GM12878 (cell line): ENCODE measurements at regions not wholly inside any gene's neighbourhood (a gene's known extent, or its start where the extent isn't known, plus 50 kb on each side); places are given as distances from the start of the nearest gene placed in this dataset.

Source experiments
- ATAC-seq: fragments of 200-7000 bp; cut with Tn5 transposase; 3 replicates; pipeline ENCODE4 v1.9.1; 2020; ENCODE audit warnings: mild to moderate bottlenecking, moderate library complexity
- BruUV-seq: library from RNA; stranded (reverse); fragments of 400-500 nt; replicated peaks from 2 replicates; lab custom pipeline; 2021; lab: Mats Ljungman, UMichigan
- CTCF ChIA-PET: fragments of 300-600 bp; sonication (Branson Sonifier 250); formaldehyde crosslinking; extraction: SDS; loops from one replicate; lab custom pipeline; 2021; ENCODE audit warnings: inconsistent platforms; lab: Yijun Ruan, JAX
- POLR2A ChIA-PET: fragments of 350-600 bp; formaldehyde crosslinking; extraction: SDS; loops from one replicate; lab custom pipeline; 2021; ENCODE audit warnings: inconsistent platforms; lab: Charles Lee
- RAD21 ChIA-PET: fragments of 300-600 bp; sonication (Branson Sonifier 250); formaldehyde crosslinking; loops from one replicate; lab custom pipeline; 2023; ENCODE audit warnings: antibody characterized with exemption; ENCODE audit not compliant: unreplicated experiment; lab: Charles Lee
- SMC1A ChIA-PET: fragments of 300-600 bp; sonication (Branson Sonifier 250); formaldehyde crosslinking; loops from one replicate; lab custom pipeline; 2023; ENCODE audit not compliant: unreplicated experiment, uncharacterized antibody; lab: Charles Lee
- DNase-seq: peaks from one replicate; pipeline ENCODE4 v3.0.0-alpha.2; 2011; ENCODE audit warnings: low read depth, low spot score
- FAIRE-seq: peaks from 3 replicates; lab custom pipeline; 2011; peaks lifted over from hg19 to GRCh38; lab: Jason Lieb, UNC
- H2AFZ ChIP-seq: 2 replicates; pipeline ENCODE4 v1.6.0; 2011; ENCODE audit warnings: low read depth, low read length, control low read depth; ENCODE audit not compliant: control insufficient read depth
- H3K27ac ChIP-seq: 2 replicates; pipeline ENCODE4 v1.5.1; 2011; ENCODE audit warnings: control low read depth; ENCODE audit not compliant: control insufficient read depth, insufficient read depth
- H3K27me3 ChIP-seq, 2 experiments: replicated peaks in 1 of 2; 2 replicates each; pipeline versions ENCODE4 v1.6.0 to v1.6.1; 2011; ENCODE audit warnings: low read length in 1 of 2; ENCODE audit not compliant: control insufficient read depth in 2 of 2, insufficient read depth in 2 of 2
- H3K36me3 ChIP-seq, 2 experiments: 2 replicates each; pipeline ENCODE4 v1.5.1; 2011; ENCODE audit warnings: low read length in 1 of 2; ENCODE audit not compliant: control insufficient read depth in 2 of 2, insufficient read depth in 2 of 2
- H3K4me1 ChIP-seq: 2 replicates; pipeline ENCODE4 v1.6.1; 2011; ENCODE audit warnings: mild to moderate bottlenecking, low read length, moderate library complexity, mixed read lengths; ENCODE audit not compliant: control insufficient read depth, insufficient read depth
- H3K4me2 ChIP-seq: 2 replicates; pipeline ENCODE4 v1.6.0; 2011; ENCODE audit warnings: control low read depth; ENCODE audit not compliant: control insufficient read depth, insufficient read depth
- H3K4me3 ChIP-seq: fragments of 200-600 bp; sonication (generic); 2 replicates; pipeline ENCODE4 v1.5.1; 2016
- H3K79me2 ChIP-seq: 2 replicates; pipeline ENCODE4 v1.6.0; 2011; ENCODE audit warnings: low read length; ENCODE audit not compliant: control insufficient read depth, insufficient read depth
- H3K9ac ChIP-seq: 2 replicates; pipeline ENCODE4 v1.8.0; 2011; ENCODE audit warnings: low read length, control low read depth, mixed read lengths; ENCODE audit not compliant: control insufficient read depth, insufficient read depth
- H3K9me3 ChIP-seq: replicated peaks from 3 replicates; pipeline ENCODE4 v1.5.1; 2011; ENCODE audit warnings: mild to moderate bottlenecking, low read length; ENCODE audit not compliant: control insufficient read depth, insufficient read depth
- H4K20me1 ChIP-seq: 2 replicates; pipeline ENCODE4 v1.6.0; 2011; ENCODE audit not compliant: control insufficient read depth, insufficient read depth
- BCL11A ChIP-seq: IDR thresholded peaks from 2 replicates; pipeline ENCODE4 v1.6.1; 2011; ENCODE audit warnings: low read depth, low read length
- BCL3 ChIP-seq: IDR thresholded peaks from 2 replicates; pipeline ENCODE4 v1.6.1; 2011; ENCODE audit warnings: borderline replicate concordance, low read depth, mild to moderate bottlenecking, moderate library complexity, low read length; ENCODE audit not compliant: insufficient read depth, poor library complexity, severe bottlenecking
- CBX3 ChIP-seq: fragments of 200-600 bp; sonication (generic); IDR thresholded peaks from 2 replicates; pipeline ENCODE4 v1.6.1; 2016; ENCODE audit warnings: low read depth, borderline replicate concordance
- CEBPB ChIP-seq, 2 experiments: fragments of 150-350 bp in 1 of 2; IDR thresholded peaks; 2 replicates each; pipeline ENCODE4 v1.6.1; 2012 to 2014; ENCODE audit warnings: low read depth in 2 of 2, low read length in 2 of 2, borderline replicate concordance in 1 of 2, inconsistent platforms in 1 of 2
- EED ChIP-seq: sonication (generic); IDR thresholded peaks from 2 replicates; pipeline ENCODE4 v1.6.1; 2016; ENCODE audit warnings: antibody characterized with exemption, low read depth
- EGR1 ChIP-seq, 2 experiments: IDR thresholded peaks; 1 replicate in 1 of 2; 2 replicates in 1 of 2; pipeline ENCODE4 v1.6.1; 2011 to 2012; ENCODE audit warnings: low read depth in 2 of 2, low read length in 2 of 2, borderline replicate concordance in 1 of 2, mild to moderate bottlenecking in 1 of 2, moderate library complexity in 1 of 2
- EZH2 ChIP-seq: IDR thresholded peaks from 2 replicates; pipeline ENCODE4 v1.6.1; 2012; ENCODE audit warnings: low read depth, mild to moderate bottlenecking, control low read depth, inconsistent platforms, low read length, borderline replicate concordance; ENCODE audit not compliant: control insufficient read depth
- GABPA ChIP-seq: IDR thresholded peaks from 2 replicates; pipeline ENCODE4 v1.6.1; 2014; ENCODE audit warnings: antibody characterized with exemption, low read depth, mild to moderate bottlenecking, inconsistent platforms
- IKZF2 ChIP-seq, 2 experiments: fragments of 450-650 bp; IDR thresholded peaks; 2 replicates each; pipeline ENCODE4 v1.6.1; 2017; ENCODE audit warnings: mild to moderate bottlenecking in 2 of 2, moderate library complexity in 2 of 2
- MYB ChIP-seq: fragments of 150-350 bp; IDR thresholded peaks from 2 replicates; pipeline ENCODE4 v1.6.1; 2014; ENCODE audit warnings: mild to moderate bottlenecking, low read depth, low read length, borderline replicate concordance
- NRF1 ChIP-seq: conservative IDR thresholded peaks from 2 replicates; pipeline ENCODE4 v1.6.1; 2011; ENCODE audit warnings: mild to moderate bottlenecking, low read depth, low read length, improper control_type of control experiment
- PAX8 ChIP-seq: fragments of 450-650 bp; IDR thresholded peaks from 2 replicates; pipeline ENCODE4 v1.6.1; 2017; ENCODE audit warnings: mild to moderate bottlenecking, moderate library complexity
- RAD21 ChIP-seq: IDR thresholded peaks from 2 replicates; pipeline ENCODE4 v1.6.1; 2011; ENCODE audit warnings: mild to moderate bottlenecking, low read depth, low read length, moderate library complexity; ENCODE audit not compliant: insufficient read depth
- STAT1 ChIP-seq: fragments of 450-650 bp; conservative IDR thresholded peaks from 2 replicates; pipeline ENCODE4 v1.6.1; 2014; ENCODE audit warnings: antibody characterized with exemption, mild to moderate bottlenecking
- STAT3 ChIP-seq: IDR thresholded peaks from 2 replicates; pipeline ENCODE4 v1.6.1; 2011; ENCODE audit warnings: low read depth, low read length, improper control_type of control experiment
- TBL1XR1 ChIP-seq: IDR thresholded peaks from 2 replicates; pipeline ENCODE4 v1.6.1; 2012; ENCODE audit warnings: low read depth, low read length, improper control_type of control experiment
- ZNF207 ChIP-seq: fragments of 450-650 bp; IDR thresholded peaks from 2 replicates; pipeline ENCODE4 v1.6.1; 2014; ENCODE audit warnings: antibody characterized with exemption, mild to moderate bottlenecking, borderline replicate concordance
- WGBS: methylation state at CpG from one replicate; pipeline ENCODE4 v1.1.6; 2016; ENCODE audit warnings: low lambda C conversion rate; ENCODE audit not compliant: insufficient replicate concordance, insufficient coverage; ENCODE audit errors: missing lambda C conversion rate; 5-methylcytosine and 5-hydroxymethylcytosine counted together
- in situ Hi-C: fragments of 300-500 bp; cut with MboI; formaldehyde crosslinking; loops from 9 replicates; pipeline ENCODE4 v1.14.3; 2018; ENCODE audit warnings: mixed read lengths
- intact Hi-C: fragments of 100-400 bp; cut with micrococcal nuclease; formaldehyde crosslinking; loops from one replicate; pipeline ENCODE4 v1.14.2; 2022; ENCODE audit not compliant: unreplicated experiment

- no peak overlapping the region for H3K9ac ChIP-seq
- POLR2A ChIA-PET = no interaction called here
Observed at GRCh38 chr10:43708262-43708661, 59.6 kb upstream of the ZNF32 start.

GRCh38 chr10:43707770-43708169, 59.1 kb upstream of the ZNF32 start:
- no peaks in the 10 kb centered on the region for H3K79me2 ChIP-seq
- intact Hi-C loops = no loop called here

More at GRCh38 chr10:43708262-43708661, 59.6 kb upstream of the ZNF32 start:
- TF ChIP-seq IKZF2 (IDR thresholded peaks at IDR 0.05) = no peak
- TF ChIP-seq EZH2 = no peak
- no peak for TF ChIP-seq EED
- no peak for TF ChIP-seq EGR1 (IDR thresholded peaks at IDR 0.05; ENCODE audit: borderline replicate concordance in 1 of 2, low read depth in 2 of 2, low read length in 2 of 2)
- no peak for TF ChIP-seq PAX8
- TF ChIP-seq ZNF207 = no peak
- TF ChIP-seq BCL11A = no peak
- TF ChIP-seq TBL1XR1 = no peak
- TF ChIP-seq MYB = no peak
- no peak for TF ChIP-seq CBX3
- no peak for TF ChIP-seq CEBPB (IDR thresholded peaks at IDR 0.05; ENCODE audit: borderline replicate concordance in 1 of 2, low read depth in 2 of 2, low read length in 2 of 2)
- TF ChIP-seq NRF1 = no peak
- TF ChIP-seq STAT1 = no peak
- TF ChIP-seq, all 136 proteins: peak for 0
- no peak for FAIRE-seq
- CTCF ChIA-PET = no interaction called here
- no peaks in the 10 kb centered on the region; a peak in 2 of 4 replicates for H3K27me3 ChIP-seq
- H3K27ac ChIP-seq = no peak overlapping the region
- no TSS peak for BruUV-seq
- intact Hi-C loops (no loop called here), in situ Hi-C loops (no loop called here)
- H3K79me2 ChIP-seq = no peaks in the 10 kb centered on the region
- H4K20me1 ChIP-seq = no peaks in the 10 kb centered on the region
- RAD21 ChIA-PET = no interaction called here
- SMC1A ChIA-PET = no interaction called here
- H3K9me3 ChIP-seq = no peaks in the 10 kb centered on the region
- no peaks in the 10 kb centered on the region for H3K36me3 ChIP-seq
- no peaks in the 10 kb centered on the region for H3K4me1 ChIP-seq
- no peak overlapping the region for H3K4me3 ChIP-seq
- H3K4me2 ChIP-seq = no peak overlapping the region
- ATAC-seq = no peak
- H2AFZ ChIP-seq = no peak overlapping the region
- DNase-seq = no peak
- 17% methylated on average over 3 of the region's 3 CpGs for WGBS

More at GRCh38 chr10:43707770-43708169, 59.1 kb upstream of the ZNF32 start:
- H3K9ac ChIP-seq = no peak overlapping the region
- SMC1A ChIA-PET = no interaction called here
- TF ChIP-seq EZH2 = no peak
- TF ChIP-seq STAT3 = no peak
- TF ChIP-seq GABPA = no peak
- TF ChIP-seq CEBPB (IDR thresholded peaks at IDR 0.05; ENCODE audit: borderline replicate concordance in 1 of 2, low read depth in 2 of 2, low read length in 2 of 2) = no peak
- no peak for TF ChIP-seq RAD21
- TF ChIP-seq BCL3 = no peak
- 41% methylated on average over 11 of the region's 11 CpGs for WGBS
- no peak for DNase-seq
- no peak overlapping the region for H3K27ac ChIP-seq
- CTCF ChIA-PET = no interaction called here
- no peaks in the 10 kb centered on the region for H3K4me1 ChIP-seq
- H3K4me2 ChIP-seq = no peak overlapping the region
- no peaks in the 10 kb centered on the region; a peak in 1 of 4 replicates for H3K27me3 ChIP-seq
- FAIRE-seq = no peak
- no peak overlapping the region for H3K4me3 ChIP-seq
- H4K20me1 ChIP-seq = no peaks in the 10 kb centered on the region
- no TSS peak for BruUV-seq
- H3K9me3 ChIP-seq = no peaks in the 10 kb centered on the region
- RAD21 ChIA-PET = no interaction called here
- no peak for ATAC-seq
- POLR2A ChIA-PET = no interaction called here
- in situ Hi-C loops = no loop called here
- no peak overlapping the region for H2AFZ ChIP-seq
- no peaks in the 10 kb centered on the region for H3K36me3 ChIP-seq
